HG02943 (cell line): ENCODE measurements at regions not wholly inside any gene's neighbourhood (a gene's known extent, or its start where the extent isn't known, plus 50 kb on each side); places are given as distances from the start of the nearest gene placed in this dataset.
"Not testable (repeated sequence)": the region's sequence is repeated elsewhere in the genome, so short reads cannot be mapped to it uniquely, and the experiment has no call there.

ENCODE experiments used
- ATAC-seq: cut with Tn5 transposase; IDR thresholded peaks from one replicate; pipeline ENCODE4 v1.9.1; 2021; ENCODE audit warnings: mild to moderate bottlenecking, low read depth, moderate library complexity; ENCODE audit not compliant: unreplicated experiment

DNA sequence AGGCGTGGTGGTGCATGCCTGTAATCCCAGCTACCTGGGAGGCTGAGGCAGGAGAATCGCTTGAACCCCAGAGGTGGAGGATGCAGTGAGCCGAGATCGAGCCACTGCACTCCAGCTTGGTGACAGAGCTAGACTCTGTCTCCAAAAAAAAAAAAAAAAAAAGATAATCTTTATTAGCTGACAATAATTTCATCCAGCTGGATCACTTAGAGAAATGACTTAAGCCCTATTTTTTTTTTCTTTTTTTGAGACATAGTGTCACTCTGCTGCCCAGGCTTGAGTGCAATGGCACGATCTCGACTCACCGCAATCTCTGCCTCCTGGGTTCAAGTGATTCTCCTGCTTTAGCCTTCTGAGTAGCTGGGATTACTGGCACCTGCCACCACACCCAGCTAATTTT, 51.6 kb upstream of the MAP4K4 start:
- ATAC-seq: not testable (repeated sequence)

DNA sequence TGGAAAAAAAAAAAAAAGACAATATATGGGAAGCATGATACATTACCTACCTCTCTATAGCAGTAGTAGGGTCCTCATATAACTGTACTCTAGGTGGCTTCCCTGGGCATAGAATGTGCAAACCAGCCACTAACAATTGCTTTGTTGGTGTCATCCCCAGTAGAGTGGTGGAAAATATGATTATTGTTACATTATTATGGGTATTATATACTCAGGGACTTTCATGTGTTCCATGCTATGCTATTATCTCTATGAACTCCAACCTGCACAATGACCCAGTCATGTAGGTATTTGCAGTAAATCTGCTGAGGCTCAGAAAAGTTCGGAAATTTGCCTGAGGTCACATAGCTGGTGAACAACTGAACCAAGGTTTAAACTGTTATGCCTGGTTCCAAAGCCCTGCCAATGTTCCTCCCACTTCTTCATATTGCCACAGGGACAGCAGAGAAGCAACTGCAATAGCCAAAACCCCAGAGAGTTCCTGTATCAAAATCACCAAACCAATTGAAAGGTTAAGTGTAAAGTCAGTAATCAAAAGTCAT, 52.6 kb upstream of the MAP4K4 start:
- ATAC-seq: no peak

DNA sequence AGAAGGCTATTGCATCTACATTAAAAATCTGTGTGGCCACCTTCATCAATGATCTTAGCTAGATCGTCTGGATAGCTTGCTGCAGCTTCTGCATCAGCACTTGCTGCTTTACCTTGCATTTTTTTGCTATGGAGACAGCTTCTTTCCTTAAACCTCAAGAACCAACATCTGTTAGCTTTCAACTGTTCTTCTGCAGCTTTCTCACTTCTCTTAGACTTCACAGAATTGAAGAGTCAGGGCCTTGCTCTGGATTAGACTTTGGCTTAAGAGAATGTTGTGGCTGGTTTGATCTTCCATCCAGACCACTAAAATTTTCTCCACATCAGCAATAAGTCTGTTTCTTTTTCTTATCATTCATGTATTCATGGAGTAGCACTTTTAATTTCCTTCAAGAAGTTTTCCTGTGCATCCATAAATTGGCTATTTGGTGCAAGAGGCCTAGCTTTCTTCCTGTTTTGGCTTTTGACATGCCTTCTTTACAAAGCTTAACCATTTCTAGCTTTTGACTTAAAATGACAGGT, 54.4 kb upstream of the MAP4K4 start:
- no peak for ATAC-seq

DNA sequence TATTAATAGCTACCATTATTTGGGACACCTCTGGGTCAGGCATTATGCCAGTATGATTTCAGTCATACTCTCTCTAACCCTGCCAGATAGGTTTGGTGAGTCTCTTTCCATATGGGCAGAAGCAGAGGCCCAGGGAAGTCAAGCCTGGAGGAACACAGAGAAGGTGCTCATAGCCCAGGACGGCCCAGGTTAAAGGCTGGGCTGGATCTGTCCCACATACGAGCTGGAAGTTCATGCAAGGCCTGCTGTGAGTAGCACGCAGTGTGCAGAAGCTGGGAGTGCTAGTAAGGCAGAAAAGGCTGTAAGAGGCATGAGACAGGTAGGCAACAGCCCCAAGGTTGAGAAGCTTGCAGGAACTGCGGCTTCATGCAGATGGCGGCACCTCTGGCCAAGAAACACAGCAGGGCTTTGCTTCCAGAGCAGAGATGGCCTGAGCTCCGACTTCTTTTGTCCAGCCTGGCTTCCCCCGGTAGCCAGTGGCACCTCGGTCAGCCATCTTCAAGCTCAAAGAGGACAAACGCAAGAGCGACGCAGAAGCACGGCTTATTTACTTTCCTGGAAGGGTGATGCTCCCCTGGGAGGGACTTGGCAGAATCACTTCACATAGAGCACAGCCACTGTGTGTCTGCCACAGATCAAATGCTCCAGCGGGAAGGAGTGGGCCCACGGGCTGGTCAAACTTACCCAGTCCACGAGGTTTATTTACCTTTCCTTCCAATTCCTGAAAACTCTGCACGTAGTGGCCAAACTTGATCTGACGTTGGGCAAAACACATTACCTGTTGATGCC, 58.5 kb upstream of the MAP4K4 start:
- ATAC-seq: no peak

DNA sequence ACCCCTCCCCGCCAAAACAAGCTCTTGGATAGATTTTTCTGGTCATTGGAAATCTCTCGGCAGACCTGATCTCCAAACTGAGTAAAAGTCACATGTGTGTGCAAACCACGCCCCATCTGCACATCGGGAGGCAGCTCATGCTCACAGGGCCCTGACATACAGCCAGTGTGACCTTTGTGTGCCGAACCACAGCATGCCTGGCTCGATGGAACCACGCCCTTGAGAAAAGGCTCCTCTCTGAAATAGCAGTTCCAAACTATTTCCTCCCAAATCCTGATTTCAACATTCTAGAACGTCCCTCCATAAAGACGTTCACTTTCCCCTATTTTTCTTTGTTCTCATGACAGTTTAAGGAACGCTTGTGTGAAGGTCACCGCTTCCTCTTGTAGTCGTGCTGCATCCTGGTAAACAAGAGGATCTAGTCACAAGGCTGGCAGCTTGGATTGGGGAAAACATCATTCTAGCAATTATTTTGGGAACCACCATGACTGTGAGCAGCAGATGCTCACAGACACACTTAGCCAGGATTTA, 59.3 kb upstream of the MAP4K4 start:
- ATAC-seq: no peak

DNA sequence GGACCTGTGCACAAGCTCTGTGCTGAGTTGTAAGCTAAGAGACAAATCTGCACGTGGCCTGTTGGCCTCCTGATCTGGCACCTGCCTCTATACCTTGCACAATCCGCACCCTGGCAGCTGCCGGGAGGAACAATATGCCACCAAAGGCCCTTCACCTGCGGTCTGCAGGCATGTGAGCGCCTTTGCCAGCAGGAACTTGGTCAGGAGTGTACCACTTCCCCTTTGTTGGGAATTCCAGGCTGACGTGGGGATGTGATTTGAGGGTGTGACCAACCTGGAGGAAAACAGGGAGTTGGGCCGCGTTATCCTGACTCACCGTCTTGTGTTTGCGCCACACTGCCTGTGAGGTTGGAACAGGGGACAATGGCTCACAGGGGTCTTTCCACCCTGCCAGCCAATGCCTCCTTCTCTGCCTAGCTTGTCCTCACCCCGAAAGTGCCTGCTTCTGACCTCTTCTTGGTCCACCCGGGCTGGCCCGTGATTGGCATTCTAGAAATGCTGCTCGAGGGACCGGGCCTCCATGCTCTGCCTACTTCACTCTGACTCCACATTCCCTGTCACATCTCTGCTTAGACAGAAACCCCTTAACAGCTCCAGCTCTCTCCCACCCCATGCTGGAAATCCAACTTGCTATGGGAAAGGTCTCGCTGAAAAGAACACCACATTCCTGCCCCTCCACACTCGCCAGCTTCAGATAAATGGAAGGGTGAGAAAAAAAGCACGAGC, 67.1 kb upstream of the MAP4K4 start:
- ATAC-seq: no peak

DNA sequence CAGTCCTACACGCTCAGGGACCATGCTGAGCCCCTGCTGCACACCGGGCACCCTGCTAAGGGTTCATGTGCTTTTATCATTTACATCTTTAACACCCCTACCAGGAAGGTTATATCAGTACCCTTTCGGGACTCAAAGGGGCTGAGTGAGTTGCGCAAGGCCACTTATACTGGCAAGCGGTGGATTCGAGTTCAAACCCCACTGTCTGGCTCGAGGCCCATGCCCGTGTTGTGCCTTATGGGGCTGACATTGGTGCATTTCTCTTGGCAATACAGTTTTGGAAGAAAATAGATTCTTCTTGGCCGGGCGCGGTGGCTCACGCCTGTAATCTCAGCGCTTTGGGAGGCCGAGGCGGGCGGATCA, 69.5 kb upstream of the MAP4K4 start:
- ATAC-seq: no peak

DNA sequence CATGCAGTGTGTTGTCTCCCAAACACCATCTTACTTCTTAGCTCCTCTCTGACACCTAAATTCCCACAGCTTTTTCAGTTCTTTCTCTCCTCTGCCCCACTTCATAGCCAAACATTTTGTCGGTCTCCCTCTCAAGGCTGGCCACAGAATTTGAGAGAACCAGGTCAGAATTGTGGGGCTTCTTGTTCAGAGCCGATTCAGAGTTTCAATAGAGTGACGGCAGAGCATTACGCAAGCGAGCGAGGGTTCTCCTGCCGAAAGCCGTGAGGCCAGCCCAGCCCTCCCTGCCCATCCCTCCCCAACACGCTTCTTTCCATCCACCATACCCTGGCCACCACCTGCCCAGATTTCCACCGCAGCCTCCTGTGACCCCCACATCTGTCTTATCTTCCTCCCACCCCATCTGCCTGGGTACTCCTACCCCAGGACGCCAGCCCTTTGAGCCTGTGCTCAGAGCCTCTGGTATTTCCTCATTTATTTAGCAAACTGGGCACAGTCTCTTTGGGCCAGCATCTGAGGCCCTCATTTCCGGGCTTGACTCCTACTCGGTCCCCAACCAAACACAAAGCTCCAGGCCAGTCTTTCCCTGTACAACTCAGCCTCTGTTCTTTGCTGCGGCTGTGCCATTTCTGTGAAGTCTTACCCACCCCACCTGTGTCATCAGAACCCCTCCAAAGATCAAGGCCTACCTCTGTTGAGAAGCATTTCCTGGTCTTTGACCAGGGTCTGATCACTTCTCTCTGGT, 70.0 kb upstream of the MAP4K4 start:
- no peak for ATAC-seq

DNA sequence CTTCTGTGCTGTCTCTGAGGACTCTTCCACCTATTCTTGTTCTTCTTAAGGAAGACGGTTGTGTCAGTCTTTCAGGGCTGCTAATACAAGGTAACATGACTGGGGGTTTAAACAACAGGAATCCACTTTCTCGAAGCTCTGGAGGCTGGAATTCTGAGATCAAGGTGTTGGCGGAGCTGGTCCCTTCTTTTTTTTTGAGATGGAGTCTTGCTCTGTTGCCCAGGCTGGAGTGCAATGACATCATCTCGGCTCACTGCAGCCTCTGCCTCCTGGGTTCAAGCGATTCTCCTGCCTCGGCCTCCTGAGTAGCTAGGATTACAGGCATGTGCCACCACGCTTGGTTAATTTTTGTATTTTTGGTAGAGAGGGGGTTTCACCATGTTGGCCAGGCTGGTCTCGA, 71.7 kb upstream of the MAP4K4 start:
- ATAC-seq: not testable (repeated sequence)

DNA sequence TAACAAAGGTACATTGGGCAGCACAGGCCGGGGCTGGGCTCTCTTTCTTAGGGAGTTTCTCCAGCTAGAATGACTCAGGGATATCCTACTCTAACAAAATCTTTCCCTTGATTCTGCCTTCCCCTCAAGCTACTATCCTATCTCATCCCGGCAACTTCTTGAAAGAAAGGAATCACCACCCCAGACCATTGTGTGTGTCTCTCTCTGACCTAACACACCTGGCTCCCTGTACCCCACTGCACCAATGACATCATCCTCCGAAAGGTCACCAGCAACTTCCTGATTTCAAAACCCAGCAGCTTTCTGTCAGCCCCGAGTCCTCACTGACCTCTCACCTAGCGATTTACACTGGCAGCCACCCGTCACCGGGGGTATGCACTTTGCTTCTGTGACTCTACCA, 72.1 kb upstream of the MAP4K4 start:
- no peak for ATAC-seq

DNA sequence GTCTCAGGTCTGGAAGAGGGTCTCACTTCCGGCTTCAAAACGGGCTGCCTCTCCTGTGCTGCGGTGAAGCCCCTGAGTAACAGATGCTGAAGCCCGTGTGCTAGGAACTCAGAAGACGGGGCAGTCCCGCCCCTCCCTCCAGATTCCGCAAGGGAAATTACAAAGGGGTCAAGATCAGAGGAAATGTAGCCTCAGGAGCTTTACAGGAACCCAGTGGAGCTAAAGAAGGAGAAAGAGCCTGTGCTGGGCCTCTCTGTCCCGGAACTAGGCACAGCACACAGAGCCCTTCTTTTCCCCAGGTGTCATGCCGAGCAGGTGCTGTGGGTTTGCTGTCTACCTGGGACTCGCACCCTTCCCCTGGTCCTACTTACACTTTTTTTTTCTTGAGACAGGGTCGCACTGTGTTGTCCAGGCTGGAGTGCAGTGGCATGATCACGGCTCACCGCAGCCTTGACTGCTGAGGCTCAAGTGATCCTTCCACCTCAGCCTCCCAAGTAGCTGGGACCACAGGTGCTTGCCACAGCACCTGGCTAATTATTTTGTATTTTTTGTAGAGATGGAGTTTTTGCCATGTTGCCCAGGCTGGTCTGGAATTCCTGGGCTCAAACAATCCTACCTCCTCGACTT, 72.7 kb upstream of the MAP4K4 start:
- no peak for ATAC-seq

DNA sequence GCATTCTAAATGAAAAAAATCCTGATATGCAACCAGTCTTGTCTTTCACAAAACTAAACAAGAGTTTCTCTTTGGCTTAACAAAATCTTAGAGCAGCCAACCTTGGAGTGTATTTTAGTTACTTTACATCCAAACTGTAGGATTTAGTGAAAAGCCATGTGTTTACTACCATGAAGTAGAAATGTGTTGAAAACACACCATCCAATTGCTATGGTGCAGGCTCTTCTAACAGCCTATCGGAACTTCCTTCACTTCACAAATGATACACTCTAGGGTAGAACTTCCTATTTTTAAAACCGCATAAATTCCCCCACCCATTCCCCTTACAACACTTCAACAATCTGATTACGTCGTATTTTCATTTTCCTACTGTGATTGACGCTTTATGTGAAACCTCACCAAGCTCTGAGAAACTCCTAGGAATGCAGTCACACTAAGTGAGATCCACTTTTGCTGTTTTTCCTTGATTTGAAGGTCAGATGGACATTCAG, 74.4 kb upstream of the MAP4K4 start:
- peak; percentile 58 for ATAC-seq

DNA sequence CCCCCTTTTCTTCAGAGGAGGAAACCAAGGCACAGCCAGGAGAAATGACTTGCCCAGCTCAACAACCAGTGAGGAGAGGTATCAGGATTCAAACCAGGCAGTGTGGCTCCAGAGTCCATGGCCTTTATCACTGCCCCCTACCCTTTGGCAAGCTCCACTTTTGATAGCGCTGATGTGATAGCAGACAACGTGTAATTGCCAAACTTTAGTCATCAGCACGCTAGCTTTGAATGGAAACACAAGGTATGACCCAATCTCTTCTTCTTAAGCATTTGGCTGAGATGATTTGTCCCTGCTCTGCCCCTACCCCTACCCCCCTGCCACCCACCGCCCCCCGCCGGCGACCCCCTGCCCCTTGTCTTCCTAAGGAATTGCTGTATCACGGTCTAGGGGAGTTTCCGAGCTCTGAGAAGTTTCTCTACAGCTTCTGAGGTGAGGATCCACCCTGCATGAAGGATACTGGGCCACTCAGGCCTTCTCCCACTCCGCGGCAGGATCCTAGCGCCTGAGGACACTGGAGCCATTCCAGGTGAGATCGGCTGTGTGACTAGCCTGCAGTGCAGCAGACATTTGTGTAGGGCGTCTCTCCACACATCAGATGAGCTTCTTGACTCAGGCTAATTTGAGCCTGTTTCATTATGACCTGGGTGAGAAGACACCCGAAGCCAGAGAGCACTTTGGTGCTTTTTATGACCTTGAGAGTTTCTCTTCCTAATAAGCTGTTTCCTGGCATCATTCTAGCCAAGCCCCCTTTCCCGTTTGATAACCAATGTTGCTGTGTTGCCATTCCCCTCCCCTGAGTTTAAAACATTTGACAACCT, 75.1 kb upstream of the MAP4K4 start:
- peak; percentile 45 for ATAC-seq

DNA sequence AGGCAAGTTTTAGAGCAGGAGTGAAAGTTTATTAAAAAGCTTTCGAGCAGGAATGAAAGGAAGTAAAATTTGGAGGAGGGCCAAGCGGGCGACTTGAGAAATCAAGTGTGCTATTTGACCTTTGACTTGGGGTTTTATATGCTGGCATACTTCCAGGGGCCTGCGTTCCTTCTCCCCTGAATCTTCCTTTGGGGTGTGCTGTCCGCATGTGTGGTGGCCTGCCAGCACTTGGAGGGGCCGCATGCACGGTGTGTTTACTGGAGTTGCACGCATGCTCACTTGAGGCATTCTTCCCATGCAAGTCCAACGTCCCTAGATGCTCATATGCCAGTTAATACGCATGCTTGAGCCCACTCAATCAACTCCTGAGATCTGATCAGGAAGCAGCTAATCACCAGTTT, 78.3 kb upstream of the MAP4K4 start:
- ATAC-seq: no peak

DNA sequence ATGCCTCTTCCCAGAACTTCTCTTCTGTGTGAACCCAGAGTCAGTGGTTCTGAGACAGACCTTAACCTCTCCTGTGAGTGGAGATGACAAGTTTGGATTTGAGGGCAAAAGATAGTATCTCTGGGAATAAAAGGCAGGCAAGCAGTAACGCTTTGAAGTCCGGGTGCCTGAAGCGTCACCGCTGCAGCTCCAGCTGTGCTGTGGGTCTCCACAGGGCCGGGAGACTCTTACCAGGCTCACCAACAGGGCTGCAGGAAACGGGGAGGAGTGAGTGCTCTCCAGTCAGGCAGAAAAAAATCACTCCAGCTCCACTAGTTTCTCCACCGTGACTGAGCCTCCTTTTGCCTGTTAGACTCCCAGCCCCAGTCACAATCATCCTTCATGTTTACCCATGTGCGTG, 79.7 kb upstream of the MAP4K4 start:
- ATAC-seq: no peak

DNA sequence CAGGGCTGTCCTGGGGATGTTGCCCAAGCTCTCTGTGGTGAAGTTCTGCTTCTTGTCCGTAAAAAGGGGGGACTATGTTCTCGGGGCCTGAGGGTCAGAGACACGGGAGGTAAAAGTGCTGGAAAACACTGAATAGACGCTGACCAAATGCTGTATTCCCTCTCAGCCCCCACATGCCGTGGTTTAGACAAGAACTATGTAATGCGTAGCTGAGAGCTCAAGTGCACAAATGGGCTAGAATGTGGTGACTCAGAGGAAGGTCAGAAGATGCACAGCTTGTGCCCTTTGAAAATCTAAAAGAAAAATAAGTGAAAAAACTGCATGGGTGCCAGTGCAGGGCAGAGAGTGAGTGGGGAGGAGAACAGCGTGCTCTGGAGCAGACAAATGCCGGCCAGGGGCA, 80.3 kb upstream of the MAP4K4 start:
- ATAC-seq: no peak

DNA sequence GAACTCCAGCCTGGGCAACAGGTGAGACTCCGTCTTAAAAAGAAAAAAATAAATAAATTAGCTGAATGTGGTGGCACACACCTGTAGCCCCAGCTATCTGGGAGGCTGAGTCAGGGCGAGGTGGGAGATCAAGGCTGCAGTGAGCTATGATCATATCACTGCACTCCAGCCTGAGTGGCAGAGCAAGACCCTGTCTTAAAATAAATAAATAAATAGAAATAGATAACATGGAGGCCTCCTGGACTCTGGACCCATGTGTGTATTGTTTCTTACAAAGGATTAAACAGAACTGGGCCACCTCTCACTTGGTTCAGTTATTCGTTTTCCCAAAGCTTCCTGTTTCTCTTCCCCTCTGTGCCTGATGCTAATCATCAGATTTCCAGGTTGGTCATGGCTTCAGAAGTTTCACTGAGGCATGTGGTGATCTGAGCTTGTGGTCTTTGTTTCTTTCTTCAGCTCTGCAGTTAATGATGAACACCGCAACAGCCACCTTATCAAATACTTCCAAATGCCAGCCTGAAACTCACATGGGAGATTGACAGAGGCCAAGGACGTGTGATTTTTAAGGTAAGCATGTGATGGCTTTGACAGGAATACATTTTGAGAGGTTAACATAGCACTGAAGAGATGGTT, 83.3 kb upstream of the MAP4K4 start:
- no peak for ATAC-seq

DNA sequence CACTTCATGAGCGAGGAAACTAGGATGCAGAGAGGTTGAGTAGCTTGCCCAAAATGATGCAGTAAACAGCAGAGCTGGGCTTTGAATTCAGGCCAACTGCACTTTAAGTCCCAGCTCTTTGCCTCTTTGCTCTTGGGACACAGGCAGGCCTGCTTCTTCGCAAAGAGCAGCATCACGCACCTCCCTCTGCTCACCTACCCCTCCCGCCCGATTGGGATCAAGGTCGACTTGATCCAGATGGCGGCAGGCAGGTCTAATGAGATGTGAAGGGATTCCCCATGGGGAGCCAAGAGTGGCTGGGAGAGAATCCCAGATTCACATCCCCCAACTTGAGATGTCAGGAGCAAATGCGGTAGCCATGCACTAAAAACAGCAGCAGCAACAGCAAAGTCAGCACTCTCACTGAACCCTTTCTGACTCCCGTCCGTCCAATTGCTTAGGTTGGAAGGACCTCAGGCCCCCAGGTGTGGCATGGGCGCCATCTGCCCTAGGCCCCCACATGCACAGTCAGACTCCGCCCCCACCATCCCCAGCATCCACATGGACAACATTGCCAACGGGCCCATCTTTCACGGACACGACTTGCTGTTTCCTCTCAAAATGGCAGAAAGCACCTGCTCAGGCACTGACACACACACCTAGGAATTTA, 84.3 kb upstream of the MAP4K4 start:
- no peak for ATAC-seq
